Neural progenitor cell (in vitro differentiated cells): ENCODE measurements at regions not wholly inside any gene's neighbourhood (a gene's known extent, or its start where the extent isn't known, plus 50 kb on each side); places are given as distances from the start of the nearest gene placed in this dataset.

ENCODE experiments used
- DNase-seq: peaks from one replicate; pipeline ENCODE4 v3.0.0-alpha.2; 2016; ENCODE audit warnings: low spot score
- H2AFZ ChIP-seq: fragments of 200-600 bp; sonication (generic); replicated peaks from 2 replicates; pipeline ENCODE4 v1.6.1; 2016; ENCODE audit warnings: antibody characterized with exemption
- H3F3A ChIP-seq: fragments of 200-600 bp; sonication (generic); 2 replicates; pipeline ENCODE4 v1.6.1; 2016; ENCODE audit warnings: antibody characterized with exemption, low read depth
- H3K27ac ChIP-seq: fragments of 200-600 bp; sonication (generic); 2 replicates; pipeline ENCODE4 v1.5.1; 2016; ENCODE audit warnings: mild to moderate bottlenecking
- H3K27me3 ChIP-seq: fragments of 200-600 bp; sonication (generic); 2 replicates; pipeline ENCODE4 v1.6.1; 2016; ENCODE audit warnings: mild to moderate bottlenecking, moderate library complexity
- H3K36me3 ChIP-seq: fragments of 200-600 bp; sonication (generic); 2 replicates; pipeline ENCODE4 v1.5.1; 2016
- H3K4me1 ChIP-seq: fragments of 200-600 bp; sonication (generic); 2 replicates; pipeline ENCODE4 v1.6.1; 2016; ENCODE audit warnings: mixed run types
- H3K4me2 ChIP-seq: fragments of 200-600 bp; sonication (generic); 2 replicates; pipeline ENCODE4 v1.6.1; 2016
- H3K4me3 ChIP-seq: fragments of 200-600 bp; sonication (generic); 2 replicates; pipeline ENCODE4 v1.5.1; 2016
- H3K79me2 ChIP-seq: fragments of 200-600 bp; sonication (generic); 2 replicates; pipeline ENCODE4 v1.6.1; 2016; ENCODE audit warnings: low read depth
- H3K9ac ChIP-seq: fragments of 200-600 bp; sonication (generic); 2 replicates; pipeline ENCODE4 v1.6.1; 2016
- H3K9me3 ChIP-seq: fragments of 200-600 bp; sonication (generic); 2 replicates; pipeline ENCODE4 v1.5.1; 2016; ENCODE audit warnings: low read depth
- H4K20me1 ChIP-seq: fragments of 200-600 bp; sonication (generic); 2 replicates; pipeline ENCODE4 v1.6.1; 2016; ENCODE audit warnings: low read depth
- H3K27ac Mint-ChIP-seq: 3 replicates; pipeline ENCODE4 v1.8.0; 2021; ENCODE audit warnings: mixed read lengths
- H3K27me3 Mint-ChIP-seq: 2 replicates; pipeline ENCODE4 v1.8.0; 2022; ENCODE audit warnings: low read depth, mild to moderate bottlenecking, inconsistent platforms, moderate library complexity, mixed read lengths; ENCODE audit not compliant: insufficient read depth
- H3K36me3 Mint-ChIP-seq: 3 replicates; pipeline ENCODE4 v1.8.0; 2021; ENCODE audit warnings: mixed read lengths
- H3K4me1 Mint-ChIP-seq: 3 replicates; pipeline ENCODE4 v1.8.0; 2021; ENCODE audit warnings: mixed read lengths
- H3K4me3 Mint-ChIP-seq: 3 replicates; pipeline ENCODE4 v1.8.0; 2021; ENCODE audit warnings: mild to moderate bottlenecking, moderate library complexity, mixed read lengths
- H3K9me3 Mint-ChIP-seq: 3 replicates; pipeline ENCODE4 v1.8.0; 2020; ENCODE audit warnings: mixed read lengths
- EZH2 ChIP-seq: fragments of 200-600 bp; sonication (generic); IDR thresholded peaks from 2 replicates; pipeline ENCODE4 v1.6.1; 2017; ENCODE audit warnings: antibody characterized with exemption, mild to moderate bottlenecking, moderate library complexity
- EZH2phosphoT487 ChIP-seq: fragments of 200-600 bp; sonication (generic); IDR thresholded peaks from 2 replicates; pipeline ENCODE4 v1.6.1; 2017; ENCODE audit warnings: antibody characterized with exemption
- TF ChIP-seq, protein P1 (sequence below): fragments of 200-600 bp; sonication (generic); IDR thresholded peaks from 2 replicates; pipeline ENCODE4 v1.5.1; 2017; ENCODE audit warnings: antibody characterized with exemption, mild to moderate bottlenecking

DNA sequence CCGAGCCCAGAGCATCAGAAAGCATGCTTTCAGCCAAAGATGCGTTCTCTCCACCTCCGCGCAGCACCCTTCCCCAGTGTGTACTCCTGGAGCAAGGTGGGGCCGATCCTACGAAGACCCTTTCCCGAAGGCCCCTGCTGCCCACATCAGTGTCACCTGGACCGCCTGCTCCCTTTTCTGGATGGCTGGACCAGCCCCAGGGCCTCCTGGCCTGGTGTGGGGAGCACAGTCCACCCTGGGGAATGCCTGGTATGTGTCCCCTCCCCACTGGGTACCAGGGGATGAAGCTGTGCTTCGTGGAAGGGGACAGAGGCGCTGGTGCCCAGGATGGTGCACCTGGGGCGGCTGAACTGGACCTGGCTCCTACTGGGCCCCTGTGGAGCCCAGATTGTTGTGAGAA is 173.8 kb downstream of the SEC14L1 start:
- peaks cover 11% of the 10 kb centered on the region for H3K27me3 Mint-ChIP-seq

DNA sequence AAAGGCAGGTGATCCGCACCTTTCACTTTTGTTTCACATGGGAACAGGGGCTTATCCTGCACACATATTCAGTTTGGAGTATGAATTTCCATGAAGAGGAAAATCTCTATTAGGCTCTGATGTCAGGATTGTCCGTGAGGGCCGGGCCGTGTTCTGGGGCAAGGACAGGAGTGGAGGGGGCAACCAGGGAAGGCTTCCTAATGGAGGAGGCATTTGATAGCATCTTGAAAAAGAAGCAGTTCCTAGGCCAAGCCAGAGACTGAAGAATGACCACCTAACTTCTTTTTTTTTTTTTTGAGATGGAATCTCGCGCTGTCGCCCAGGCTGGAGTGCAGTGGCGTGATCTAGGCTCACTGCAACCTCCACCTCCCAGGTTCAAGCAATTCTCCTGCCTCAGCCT is 174.2 kb downstream of the SEC14L1 start:
- peaks cover 3% of the 10 kb centered on the region for H3F3A ChIP-seq
- no peaks in the 10 kb centered on the region for H3K36me3 ChIP-seq
- H3K4me2 ChIP-seq, result no peak overlapping the region
- Mint-ChIP-seq H3K36me3 (no peaks in the 10 kb centered on the region), H3K4me1 (peaks cover 27% of the 10 kb centered on the region), H3K9me3 (no peaks in the 10 kb centered on the region), H3K4me3 (no peak overlapping the region), H3K27ac (no peak overlapping the region), H3K27me3 (peaks cover 11% of the 10 kb centered on the region)
- TF ChIP-seq EZH2 (no peak), EZH2phosphoT487 (no peak)
- TF ChIP-seq, protein P1, sequence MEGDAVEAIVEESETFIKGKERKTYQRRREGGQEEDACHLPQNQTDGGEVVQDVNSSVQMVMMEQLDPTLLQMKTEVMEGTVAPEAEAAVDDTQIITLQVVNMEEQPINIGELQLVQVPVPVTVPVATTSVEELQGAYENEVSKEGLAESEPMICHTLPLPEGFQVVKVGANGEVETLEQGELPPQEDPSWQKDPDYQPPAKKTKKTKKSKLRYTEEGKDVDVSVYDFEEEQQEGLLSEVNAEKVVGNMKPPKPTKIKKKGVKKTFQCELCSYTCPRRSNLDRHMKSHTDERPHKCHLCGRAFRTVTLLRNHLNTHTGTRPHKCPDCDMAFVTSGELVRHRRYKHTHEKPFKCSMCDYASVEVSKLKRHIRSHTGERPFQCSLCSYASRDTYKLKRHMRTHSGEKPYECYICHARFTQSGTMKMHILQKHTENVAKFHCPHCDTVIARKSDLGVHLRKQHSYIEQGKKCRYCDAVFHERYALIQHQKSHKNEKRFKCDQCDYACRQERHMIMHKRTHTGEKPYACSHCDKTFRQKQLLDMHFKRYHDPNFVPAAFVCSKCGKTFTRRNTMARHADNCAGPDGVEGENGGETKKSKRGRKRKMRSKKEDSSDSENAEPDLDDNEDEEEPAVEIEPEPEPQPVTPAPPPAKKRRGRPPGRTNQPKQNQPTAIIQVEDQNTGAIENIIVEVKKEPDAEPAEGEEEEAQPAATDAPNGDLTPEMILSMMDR, result no peak
- no peak overlapping the region for H3K27ac ChIP-seq
- no peaks in the 10 kb centered on the region for H3K9me3 ChIP-seq
- H3K79me2 ChIP-seq, result no peaks in the 10 kb centered on the region
- H3K27me3 ChIP-seq, result no peaks in the 10 kb centered on the region
- H3K4me1 ChIP-seq, result peaks cover 24% of the 10 kb centered on the region
- DNase-seq, result no peak
- H2AFZ ChIP-seq, result no peak overlapping the region
- H3K4me3 ChIP-seq, result no peak overlapping the region
- H3K9ac ChIP-seq, result no peak overlapping the region
- no peaks in the 10 kb centered on the region for H4K20me1 ChIP-seq

More for the DNA sequence above, 173.8 kb downstream of the SEC14L1 start:
- Mint-ChIP-seq H3K36me3 (no peaks in the 10 kb centered on the region), H3K4me1 (peaks cover 25% of the 10 kb centered on the region), H3K27ac (no peak overlapping the region), H3K9me3 (no peaks in the 10 kb centered on the region), H3K4me3 (no peak overlapping the region)
- Histone ChIP-seq H3K4me3 (no peak overlapping the region), H3K79me2 (no peaks in the 10 kb centered on the region), H3K4me2 (no peak overlapping the region), H3F3A (peaks cover 3% of the 10 kb centered on the region), H3K27me3 (no peaks in the 10 kb centered on the region), H3K27ac (no peak overlapping the region), H2AFZ (no peak overlapping the region), H3K9ac (no peak overlapping the region), H3K4me1 (peaks cover 23% of the 10 kb centered on the region), H3K36me3 (no peaks in the 10 kb centered on the region), H4K20me1 (no peaks in the 10 kb centered on the region), H3K9me3 (no peaks in the 10 kb centered on the region)
- TF ChIP-seq EZH2 (no peak), EZH2phosphoT487 (no peak)
- TF ChIP-seq, protein P1, result no peak
- DNase-seq, result no peak

DNA sequence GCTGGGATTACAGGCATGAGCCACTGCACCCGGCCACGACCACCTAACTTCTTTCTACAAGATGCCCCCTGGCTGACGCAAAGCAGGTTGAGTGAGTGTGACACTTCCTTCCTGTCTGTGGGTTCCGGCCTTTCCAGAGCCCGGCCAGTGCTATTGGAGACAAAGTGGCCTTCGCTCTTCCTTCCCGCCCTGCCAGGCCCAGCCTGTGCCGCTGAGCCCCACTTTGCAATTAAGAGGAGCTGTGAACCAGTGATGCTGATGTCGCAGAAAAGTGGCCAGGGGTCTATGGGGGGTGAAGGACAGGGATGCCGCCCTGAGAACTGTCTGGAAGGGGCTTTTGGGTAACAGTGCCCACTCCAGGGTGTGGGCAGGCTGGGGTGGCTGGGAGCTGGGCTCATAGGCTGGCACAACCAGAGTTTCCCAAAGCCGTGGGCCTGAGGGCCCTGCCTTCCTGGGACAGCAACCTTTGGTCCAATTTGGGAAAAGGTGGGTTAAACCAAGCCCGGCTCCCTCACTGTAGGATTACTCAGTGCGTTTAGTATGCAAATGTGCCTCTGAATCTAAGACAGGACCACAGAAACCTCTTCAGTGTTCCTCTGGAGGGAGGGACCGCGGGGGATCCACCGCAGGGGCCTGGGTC is 174.9 kb downstream of the SEC14L1 start:
- Histone ChIP-seq H3K36me3 (no peaks in the 10 kb centered on the region), H3K9me3 (no peaks in the 10 kb centered on the region), H3K9ac (no peak overlapping the region), H3K4me1 (peaks cover 24% of the 10 kb centered on the region), H2AFZ (no peak overlapping the region), H3K79me2 (no peaks in the 10 kb centered on the region), H3K4me3 (no peak overlapping the region), H3F3A (peaks cover 3% of the 10 kb centered on the region), H3K27ac (no peak overlapping the region), H4K20me1 (no peaks in the 10 kb centered on the region), H3K27me3 (no peaks in the 10 kb centered on the region), H3K4me2 (peak overlapping the region; percentile 59)
- Mint-ChIP-seq H3K36me3 (no peaks in the 10 kb centered on the region), H3K9me3 (no peaks in the 10 kb centered on the region), H3K4me1 (peaks cover 32% of the 10 kb centered on the region), H3K27ac (no peak overlapping the region), H3K27me3 (peaks cover 11% of the 10 kb centered on the region), H3K4me3 (no peak overlapping the region)
- no peak for DNase-seq
- TF ChIP-seq, protein P1, result no peak
